ENCODE measurements at regions not wholly inside any gene's neighbourhood (a gene's known extent, or its start where the extent isn't known, plus 50 kb on each side); places are given as distances from the start of the nearest gene placed in this dataset.
"Not testable (repeated sequence)": the region's sequence is repeated elsewhere in the genome, so short reads cannot be mapped to it uniquely, and the experiment has no call there.

GRCh38 chr2:226580403-226580802 is 219.2 kb downstream of the IRS1 start:
- DNase-seq = no peak

GRCh38 chr2:226579519-226579918 is 220.1 kb downstream of the IRS1 start:
- DNase-seq = no peak

- DNase-seq = no peak
Observed at GRCh38 chr2:226578879-226579278, 220.7 kb downstream of the IRS1 start.

- DNase-seq = no peak
Observed at GRCh38 chr2:226578373-226578772, 221.2 kb downstream of the IRS1 start.

GRCh38 chr2:226575928-226576327 is 223.7 kb downstream of the IRS1 start:
- no peak for DNase-seq

- DNase-seq = no peak
Observed at GRCh38 chr2:226573158-226573557, 226.5 kb downstream of the IRS1 start.

- DNase-seq = no peak
Observed at GRCh38 chr2:226564667-226565066, 235.0 kb downstream of the IRS1 start.

- no peak for DNase-seq
Observed at GRCh38 chr2:226561962-226562361, 237.7 kb downstream of the IRS1 start.

- DNase-seq = no peak
Observed at GRCh38 chr2:226560325-226560724, 239.3 kb downstream of the IRS1 start.

- no peak for DNase-seq
Observed at GRCh38 chr2:226559536-226559935, 240.1 kb downstream of the IRS1 start.

GRCh38 chr2:226558418-226558817 is 241.2 kb downstream of the IRS1 start:
- no peak for DNase-seq

- DNase-seq = no peak
Observed at GRCh38 chr2:226556050-226556449, 243.6 kb downstream of the IRS1 start.

GRCh38 chr2:226554701-226555100 is 244.9 kb downstream of the IRS1 start:
- DNase-seq = no peak

- no peak for DNase-seq
Observed at GRCh38 chr2:226553333-226553732, 246.3 kb downstream of the IRS1 start.

GRCh38 chr2:226552571-226553285 is 246.9 kb downstream of the IRS1 start:
- DNase-seq = no peak

- DNase-seq = no peak
Observed at GRCh38 chr2:226551522-226552250, 247.9 kb downstream of the IRS1 start.

GRCh38 chr2:226550801-226551200 is 248.8 kb downstream of the IRS1 start:
- no peak for DNase-seq

- DNase-seq = no peak
Observed at GRCh38 chr2:226548732-226549131, 250.9 kb downstream of the IRS1 start.

GRCh38 chr2:226544596-226545210 is 254.9 kb downstream of the IRS1 start:
- DNase-seq = no peak

- DNase-seq = no peak
Observed at GRCh38 chr2:226540204-226540994, 259.2 kb downstream of the IRS1 start.

- no peak for DNase-seq
Observed at GRCh38 chr2:226536410-226536809, 263.2 kb downstream of the IRS1 start.

GRCh38 chr2:226532976-226533375 is 266.6 kb downstream of the IRS1 start:
- DNase-seq = not testable (repeated sequence)

Data from anterior cingulate cortex (tissue), 58 donors.